HG03159 (cell line): ENCODE measurements at regions not wholly inside any gene's neighbourhood (a gene's known extent, or its start where the extent isn't known, plus 50 kb on each side); places are given as distances from the start of the nearest gene placed in this dataset.
"Not testable (repeated sequence)": the region's sequence is repeated elsewhere in the genome, so short reads cannot be mapped to it uniquely, and the experiment has no call there.

Experiments used
- ATAC-seq: cut with Tn5 transposase; IDR thresholded peaks from one replicate; pipeline ENCODE4 v1.9.1; 2021; ENCODE audit warnings: mild to moderate bottlenecking, moderate library complexity; ENCODE audit not compliant: unreplicated experiment

DNA sequence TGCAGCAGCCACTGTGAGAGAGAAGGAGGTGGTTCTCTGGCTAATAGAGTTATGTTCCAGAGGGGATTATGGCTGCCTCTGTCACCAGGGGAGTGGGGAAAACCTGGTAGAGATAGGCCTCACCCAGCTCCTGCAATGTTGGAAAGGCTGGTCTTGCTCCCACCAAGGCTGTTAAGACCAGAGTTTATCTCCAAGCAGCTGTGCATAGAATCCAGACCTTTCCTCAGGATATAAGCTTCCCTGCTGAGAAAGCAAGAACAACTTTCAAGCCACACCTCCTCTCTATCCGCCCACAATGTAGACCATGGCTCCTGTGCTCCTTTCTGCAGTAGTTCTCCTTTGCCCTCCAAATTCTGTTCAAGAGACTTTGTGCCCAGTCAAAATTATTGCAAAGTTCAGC lies 1375.4 kb downstream of the REEP3 start:
- no peak for ATAC-seq

GRCh38 chr10:64906311-64906710 lies 1385.1 kb downstream of the REEP3 start:
- not testable (repeated sequence) for ATAC-seq

- not testable (repeated sequence) for ATAC-seq
These were observed 1403.1 kb downstream of the REEP3 start for GRCh38 chr10:64924306-64924705.

- ATAC-seq = no peak
These were observed 1430.8 kb downstream of the REEP3 start for GRCh38 chr10:64952042-64952441.

- ATAC-seq = no peak
These were observed 1435.2 kb downstream of the REEP3 start for GRCh38 chr10:64956441-64956840.

- ATAC-seq = no peak
These were observed 1437.9 kb downstream of the REEP3 start for GRCh38 chr10:64959116-64959515.

DNA sequence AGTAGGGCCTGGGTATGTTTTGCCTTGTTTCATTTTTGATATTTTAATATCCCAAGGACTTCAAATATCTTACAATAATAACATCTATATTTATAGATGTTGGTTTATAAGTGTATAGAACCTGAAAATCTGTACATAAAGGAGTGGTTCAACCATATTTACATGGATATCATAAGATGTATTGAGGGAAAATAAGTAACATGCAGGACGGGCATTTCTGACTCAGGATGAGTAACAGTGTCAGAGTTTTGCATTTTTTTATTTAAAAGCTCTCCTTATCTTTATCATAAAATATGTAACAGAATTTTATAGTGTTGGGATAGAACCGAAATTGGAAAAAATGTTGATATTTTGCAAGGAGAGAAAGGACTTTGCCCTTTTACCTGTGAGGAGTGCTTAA lies 1438.7 kb downstream of the REEP3 start:
- no peak for ATAC-seq

- ATAC-seq = no peak
These were observed 1452.2 kb downstream of the REEP3 start for GRCh38 chr10:64973391-64973790.

DNA sequence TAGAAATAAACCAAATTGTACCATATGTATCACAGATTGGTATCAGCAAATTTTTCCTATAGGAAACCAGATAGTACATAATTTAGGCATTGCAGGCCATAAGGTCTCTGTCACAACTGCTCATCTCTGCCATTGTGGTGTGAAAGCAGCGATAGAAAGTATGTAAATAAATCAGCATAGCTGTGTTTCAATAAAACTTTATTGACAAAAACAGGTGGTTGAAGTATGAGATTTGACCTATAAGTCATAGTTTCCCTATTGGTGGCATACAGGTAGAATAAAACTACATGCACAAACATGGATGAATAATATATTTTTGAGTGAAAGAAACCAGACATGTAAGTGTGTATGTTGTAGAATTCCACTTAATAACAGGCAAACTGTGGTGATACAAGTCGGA lies 1454.9 kb downstream of the REEP3 start:
- no peak for ATAC-seq

GRCh38 chr10:64977915-64978314 lies 1456.7 kb downstream of the REEP3 start:
- no peak for ATAC-seq

GRCh38 chr10:64996886-64997285 lies 1475.7 kb downstream of the REEP3 start:
- no peak for ATAC-seq

DNA sequence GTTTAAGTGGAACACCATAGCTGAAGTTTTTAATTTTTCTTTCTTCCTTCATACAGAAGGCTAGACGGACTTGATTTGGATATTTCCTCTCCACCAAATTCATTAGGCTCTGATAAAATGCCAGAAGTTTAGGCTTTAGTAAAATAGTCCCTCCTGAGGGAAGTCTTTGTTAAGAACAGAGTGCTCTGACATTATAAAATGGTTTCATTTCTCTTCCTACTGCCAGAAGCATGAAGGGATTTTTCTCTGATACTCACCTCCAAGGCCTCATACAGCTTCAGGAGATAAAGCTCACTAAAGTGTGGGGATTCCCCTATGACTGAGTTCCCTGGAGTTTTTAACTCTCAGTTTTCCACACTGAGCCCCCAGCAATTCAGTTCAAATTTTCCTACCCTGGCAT lies 1489.6 kb downstream of the REEP3 start:
- no peak for ATAC-seq

GRCh38 chr10:65017523-65017922 lies 1496.3 kb downstream of the REEP3 start:
- no peak for ATAC-seq

- ATAC-seq = no peak
These were observed 1503.7 kb downstream of the REEP3 start for GRCh38 chr10:65024886-65025285.

GRCh38 chr10:65030263-65030662 lies 1509.1 kb downstream of the REEP3 start:
- no peak for ATAC-seq

GRCh38 chr10:65032867-65033769 lies 1511.9 kb downstream of the REEP3 start:
- ATAC-seq = no peak

- no peak for ATAC-seq
These were observed 1512.8 kb downstream of the REEP3 start for GRCh38 chr10:65033957-65034356.

GRCh38 chr10:65040796-65041195 lies 1519.6 kb downstream of the REEP3 start:
- no peak for ATAC-seq

DNA sequence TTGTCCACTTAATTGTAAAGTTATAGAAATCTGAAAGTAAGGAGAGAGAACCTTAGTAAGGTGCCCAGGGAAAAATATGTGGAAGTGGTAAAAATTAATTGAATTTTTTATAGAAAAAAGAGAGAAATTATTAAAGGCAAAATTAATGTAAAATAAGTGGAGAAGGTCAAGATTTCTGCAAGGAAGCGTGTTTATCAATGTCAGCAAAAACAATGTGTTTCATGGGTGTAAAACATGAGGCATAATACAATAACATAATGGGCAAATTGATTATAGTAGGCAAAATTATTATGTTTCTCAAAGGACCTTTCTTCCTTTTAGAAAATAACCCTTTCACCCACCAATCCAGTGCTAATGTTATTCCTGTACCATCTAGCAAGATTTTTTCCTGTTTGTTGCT lies 1520.1 kb downstream of the REEP3 start:
- ATAC-seq = no peak

DNA sequence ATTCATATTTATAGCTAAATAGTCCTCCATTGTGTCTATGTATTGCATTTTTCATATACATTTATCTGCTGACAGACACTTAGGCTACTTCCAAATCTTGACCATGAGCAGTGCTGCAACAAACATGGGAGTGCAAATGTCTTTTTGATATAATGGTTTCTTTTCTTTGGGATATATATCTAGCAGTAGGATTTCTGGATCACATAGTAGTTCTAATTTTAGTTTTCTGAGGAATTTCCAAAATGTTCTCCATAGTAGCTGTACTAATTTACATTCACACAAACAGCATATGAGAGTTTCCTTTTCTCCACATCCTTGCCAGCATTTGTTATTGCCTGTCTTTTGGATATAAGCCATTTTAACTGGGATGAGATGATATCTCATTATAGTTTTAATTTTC lies 1521.3 kb downstream of the REEP3 start:
- no peak for ATAC-seq

DNA sequence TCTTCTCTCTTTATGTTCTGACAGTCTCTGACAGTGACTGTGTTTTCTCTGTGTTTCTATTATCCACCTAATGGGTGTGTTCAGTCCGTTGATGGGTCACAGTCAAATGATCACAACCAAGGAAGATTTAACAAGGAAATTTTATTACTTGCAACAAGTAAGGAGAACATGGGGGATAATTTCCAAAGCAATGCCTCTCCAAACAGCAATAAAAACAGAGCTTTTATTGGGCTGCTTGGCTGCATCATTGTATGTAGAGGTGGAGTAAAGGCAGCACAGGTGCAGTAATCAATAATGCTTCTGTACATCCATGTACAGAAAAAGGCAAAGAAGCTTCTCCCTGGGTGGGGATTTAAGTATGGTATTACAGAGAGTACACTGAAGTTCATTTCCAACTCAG lies 1525.6 kb downstream of the REEP3 start:
- no peak for ATAC-seq

DNA sequence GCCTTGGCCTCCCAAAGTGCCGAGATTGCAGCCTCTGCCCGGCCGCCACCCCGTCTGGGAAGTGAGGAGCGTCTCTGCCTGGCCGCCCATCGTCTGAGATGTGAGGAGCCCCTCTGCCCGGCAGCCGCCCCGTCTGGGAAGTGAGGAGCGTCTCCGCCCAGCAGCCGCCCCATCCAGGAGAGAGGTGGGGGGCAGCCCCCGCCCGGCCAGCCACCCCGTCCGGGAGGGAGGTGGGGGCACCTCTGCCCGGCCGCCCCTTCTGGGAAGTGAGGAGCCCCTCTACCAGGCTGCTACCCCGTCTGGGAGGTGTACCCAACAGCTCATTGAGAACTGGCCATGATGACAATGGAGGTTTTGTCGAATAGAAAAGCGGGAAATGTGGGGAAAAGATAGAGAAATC lies 1530.9 kb downstream of the REEP3 start:
- ATAC-seq = not testable (repeated sequence)

DNA sequence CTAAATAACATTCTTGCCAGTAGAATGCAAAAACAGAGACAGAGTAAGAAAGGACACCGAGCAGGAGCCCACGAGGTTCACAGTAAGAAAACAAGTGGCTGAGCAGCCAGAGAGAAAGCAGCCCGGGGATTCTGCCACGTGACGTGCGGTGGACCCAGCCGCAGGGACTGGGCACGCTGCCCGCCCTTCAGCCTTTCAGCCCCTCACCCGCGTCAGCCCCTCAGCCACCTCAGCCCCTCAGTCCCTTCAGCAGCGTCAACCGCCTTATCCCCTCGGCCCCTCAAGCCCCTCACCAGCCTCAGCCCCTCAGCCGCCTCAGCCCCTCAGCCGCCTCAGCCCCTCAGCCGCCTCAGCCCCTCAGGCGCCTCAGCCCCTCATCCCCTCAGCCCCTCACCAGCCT lies 1532.2 kb downstream of the REEP3 start:
- not testable (repeated sequence) for ATAC-seq
